ENCODE measurements at regions not wholly inside any gene's neighbourhood (a gene's known extent, or its start where the extent isn't known, plus 50 kb on each side); places are given as distances from the start of the nearest gene placed in this dataset.
"Not testable (repeated sequence)": the region's sequence is repeated elsewhere in the genome, so short reads cannot be mapped to it uniquely, and the experiment has no call there.

DNA sequence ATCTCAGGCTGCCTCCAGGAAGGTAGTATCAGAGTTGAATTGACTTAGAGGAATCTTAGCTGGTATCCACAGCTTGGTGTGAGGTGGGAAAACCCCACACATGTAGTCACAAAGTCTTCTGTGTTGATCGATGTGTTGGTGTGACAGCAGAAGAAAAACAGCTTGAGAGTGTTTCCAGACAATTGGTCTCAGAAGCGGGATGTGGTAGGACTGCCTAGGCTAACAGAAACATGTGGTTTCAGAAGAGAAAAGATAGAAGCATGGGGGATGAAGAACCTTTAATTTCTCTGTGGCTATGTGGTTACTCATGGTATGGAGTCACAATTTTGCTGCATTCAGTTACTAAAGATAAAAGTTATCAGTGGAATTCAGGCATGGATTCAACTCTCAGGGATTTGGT, 134.7 kb upstream of the SLITRK5 start:
- no peak overlapping the region for H3K4me3 ChIP-seq (ENCODE audit: low read depth, low read length)
- TF ChIP-seq, protein P1, sequence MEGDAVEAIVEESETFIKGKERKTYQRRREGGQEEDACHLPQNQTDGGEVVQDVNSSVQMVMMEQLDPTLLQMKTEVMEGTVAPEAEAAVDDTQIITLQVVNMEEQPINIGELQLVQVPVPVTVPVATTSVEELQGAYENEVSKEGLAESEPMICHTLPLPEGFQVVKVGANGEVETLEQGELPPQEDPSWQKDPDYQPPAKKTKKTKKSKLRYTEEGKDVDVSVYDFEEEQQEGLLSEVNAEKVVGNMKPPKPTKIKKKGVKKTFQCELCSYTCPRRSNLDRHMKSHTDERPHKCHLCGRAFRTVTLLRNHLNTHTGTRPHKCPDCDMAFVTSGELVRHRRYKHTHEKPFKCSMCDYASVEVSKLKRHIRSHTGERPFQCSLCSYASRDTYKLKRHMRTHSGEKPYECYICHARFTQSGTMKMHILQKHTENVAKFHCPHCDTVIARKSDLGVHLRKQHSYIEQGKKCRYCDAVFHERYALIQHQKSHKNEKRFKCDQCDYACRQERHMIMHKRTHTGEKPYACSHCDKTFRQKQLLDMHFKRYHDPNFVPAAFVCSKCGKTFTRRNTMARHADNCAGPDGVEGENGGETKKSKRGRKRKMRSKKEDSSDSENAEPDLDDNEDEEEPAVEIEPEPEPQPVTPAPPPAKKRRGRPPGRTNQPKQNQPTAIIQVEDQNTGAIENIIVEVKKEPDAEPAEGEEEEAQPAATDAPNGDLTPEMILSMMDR (IDR thresholded peaks at IDR 0.05; ENCODE audit: insufficient read depth, low read depth, low read length), result no peak
- DNase-seq (ENCODE audit: low read depth), result no peak

DNA sequence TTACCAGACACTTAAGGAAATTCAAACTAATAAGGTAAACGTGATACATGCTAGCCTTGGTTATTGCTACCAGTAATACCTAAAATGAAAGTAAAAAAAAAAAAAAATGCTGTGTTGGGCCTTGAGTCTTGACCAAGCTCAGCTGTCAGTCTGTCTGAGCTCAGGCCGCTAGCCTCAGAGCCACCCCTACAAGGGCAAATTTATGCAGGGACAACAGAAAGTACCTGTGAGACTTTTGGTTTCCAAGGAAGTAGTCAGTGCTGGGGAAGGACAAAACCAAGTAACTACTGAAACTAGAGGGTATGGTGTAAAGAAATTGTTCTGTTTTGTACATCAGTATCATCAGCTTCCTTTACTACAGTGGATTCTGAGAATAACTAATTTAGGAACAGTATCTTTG, 134.3 kb upstream of the SLITRK5 start:
- no peak overlapping the region for H3K4me3 ChIP-seq (ENCODE audit: low read depth, low read length)
- TF ChIP-seq, protein P1 (IDR thresholded peaks at IDR 0.05; ENCODE audit: insufficient read depth, low read depth, low read length), result no peak
- DNase-seq (ENCODE audit: low read depth), result no peak

DNA sequence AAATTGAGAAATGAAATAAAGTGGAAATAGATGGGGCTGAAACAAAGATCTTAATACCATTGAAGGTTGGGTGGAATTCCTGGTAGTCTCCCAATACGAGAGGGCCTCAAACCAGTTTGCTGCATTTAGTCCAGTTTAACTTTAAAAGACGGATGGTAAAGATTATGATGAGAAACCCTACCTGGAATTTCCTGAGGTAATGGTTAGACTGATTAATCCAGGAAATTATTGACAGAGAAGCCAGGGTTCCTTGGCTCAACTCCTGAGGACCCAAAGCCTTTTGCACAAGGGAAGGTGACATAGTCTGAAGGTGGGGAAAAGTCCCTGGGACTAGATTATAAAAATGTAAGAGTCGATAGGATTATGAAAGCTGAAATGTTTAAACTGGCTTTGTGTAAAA, 133.2 kb upstream of the SLITRK5 start:
- TF ChIP-seq, protein P1 (IDR thresholded peaks at IDR 0.05; ENCODE audit: insufficient read depth, low read depth, low read length), result no peak
- H3K4me3 ChIP-seq (ENCODE audit: low read depth, low read length), result no peak overlapping the region
- DNase-seq (ENCODE audit: low read depth), result no peak

DNA sequence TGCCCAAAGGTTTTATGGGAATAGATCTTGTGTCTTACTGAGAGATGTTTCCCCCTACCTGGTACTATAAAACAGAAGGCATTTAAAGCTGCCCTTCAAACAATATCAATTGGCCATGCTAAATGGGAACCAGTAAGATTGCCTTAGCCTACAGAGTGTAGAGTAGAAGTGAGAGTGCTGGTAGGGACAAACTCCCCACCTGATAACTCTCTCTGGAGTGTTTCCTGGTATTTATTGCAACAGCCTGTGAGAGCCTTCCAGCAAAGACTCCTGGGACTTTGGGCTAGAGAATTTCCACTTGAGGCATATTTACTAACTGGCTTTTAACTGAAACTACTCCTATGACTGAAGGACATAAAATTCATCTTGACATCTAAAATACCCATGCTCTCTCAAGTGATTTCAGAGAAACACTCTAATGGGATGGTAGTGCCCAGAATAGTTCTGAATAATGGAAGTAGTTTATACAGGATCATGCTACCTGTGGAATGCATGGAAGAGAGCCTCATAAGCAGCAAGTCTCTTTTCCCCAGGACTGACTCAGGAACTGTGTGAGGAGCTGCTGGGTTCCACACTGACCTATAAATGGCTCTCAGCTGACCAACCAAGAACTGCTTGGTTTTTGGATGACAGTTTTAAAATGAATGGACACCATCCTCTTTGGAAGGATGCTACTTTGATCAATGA, 132.7 kb upstream of the SLITRK5 start:
- TF ChIP-seq, protein P1 (IDR thresholded peaks at IDR 0.05; ENCODE audit: insufficient read depth, low read depth, low read length), result no peak
- DNase-seq (ENCODE audit: low read depth), result no peak
- no peak overlapping the region for H3K4me3 ChIP-seq (ENCODE audit: low read depth, low read length)

DNA sequence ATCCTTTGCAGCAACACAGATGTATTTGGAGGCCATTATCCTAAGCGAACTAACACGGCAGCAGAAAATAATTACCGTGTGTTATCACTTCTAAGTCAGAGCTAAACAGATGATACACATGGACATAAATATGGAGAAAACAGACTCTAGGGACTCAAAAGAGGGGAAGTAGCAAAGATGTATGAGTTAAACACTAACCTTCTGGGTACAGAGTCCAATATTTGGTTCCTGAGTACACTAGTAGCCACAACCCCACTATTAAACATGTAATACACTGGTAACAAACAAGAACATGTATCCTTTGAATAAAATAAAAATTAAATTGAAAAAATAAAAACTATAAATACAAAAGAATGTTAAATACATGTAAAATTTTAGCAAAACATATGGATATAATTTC, 118.0 kb upstream of the SLITRK5 start:
- no peak for DNase-seq (ENCODE audit: low read depth)
- TF ChIP-seq, protein P1 (IDR thresholded peaks at IDR 0.05; ENCODE audit: insufficient read depth, low read depth, low read length), result no peak
- no peak overlapping the region for H3K4me3 ChIP-seq (ENCODE audit: low read depth, low read length)

DNA sequence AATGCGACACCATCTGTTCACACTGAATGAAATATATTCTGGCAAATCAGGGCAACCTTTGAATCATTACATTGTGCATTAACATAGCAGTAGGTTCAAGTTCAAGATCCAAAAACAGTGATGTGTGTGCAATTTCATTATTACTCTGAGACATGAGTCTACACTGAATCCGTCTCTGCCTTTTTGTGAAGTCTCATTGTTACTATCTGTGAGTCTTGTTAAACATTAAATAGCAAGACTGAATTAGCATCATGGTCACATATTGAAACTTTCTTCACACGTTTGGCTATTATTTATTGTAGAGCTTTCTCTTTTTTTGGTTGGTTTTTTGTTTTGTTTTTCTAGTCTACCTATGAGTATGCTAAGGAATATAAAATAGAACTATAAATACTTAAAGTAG, 117.1 kb upstream of the SLITRK5 start:
- H3K4me3 ChIP-seq (ENCODE audit: low read depth, low read length), result no peak overlapping the region
- TF ChIP-seq, protein P1 (IDR thresholded peaks at IDR 0.05; ENCODE audit: insufficient read depth, low read depth, low read length), result no peak
- no peak for DNase-seq (ENCODE audit: low read depth)

DNA sequence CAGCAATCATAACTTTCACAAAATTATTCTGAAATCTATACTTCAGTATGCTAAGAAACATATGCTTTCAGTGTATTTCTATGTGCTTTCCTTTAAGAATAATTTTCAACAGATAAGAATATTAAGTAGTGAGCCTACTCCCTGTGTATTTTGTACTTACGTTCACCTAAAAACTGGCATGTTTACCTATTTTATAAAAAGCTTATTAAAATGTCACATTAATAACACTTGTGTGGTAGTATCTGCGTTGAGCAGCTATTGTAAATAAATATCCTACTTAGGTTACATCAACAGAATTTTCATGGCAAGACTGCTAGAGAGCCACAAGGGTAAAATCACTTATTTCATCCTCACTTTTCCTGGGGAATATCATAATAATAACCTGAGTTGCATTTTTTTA, 113.4 kb upstream of the SLITRK5 start:
- TF ChIP-seq, protein P1 (IDR thresholded peaks at IDR 0.05; ENCODE audit: insufficient read depth, low read depth, low read length), result no peak
- no peak overlapping the region for H3K4me3 ChIP-seq (ENCODE audit: low read depth, low read length)
- no peak for DNase-seq (ENCODE audit: low read depth)

DNA sequence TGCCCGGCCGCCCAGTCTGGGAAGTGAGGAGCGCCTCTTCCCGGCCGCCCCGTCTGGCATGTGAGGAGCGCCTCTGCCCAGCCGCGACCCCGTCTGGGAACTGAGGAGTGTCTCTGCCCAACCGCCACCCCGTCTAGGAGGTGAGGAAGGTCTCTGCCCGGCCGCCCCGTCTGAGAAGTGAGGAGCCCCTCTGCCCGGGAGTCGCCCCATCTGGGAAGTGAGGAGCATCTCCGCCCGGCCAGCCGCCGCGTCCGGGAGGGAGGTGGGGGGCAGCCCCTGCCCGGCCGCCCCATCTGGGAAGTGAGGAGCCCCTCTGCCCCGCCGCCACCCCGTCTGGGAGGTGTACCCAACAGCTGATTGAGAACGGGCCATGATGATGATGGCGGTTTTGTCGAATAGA, 109.6 kb upstream of the SLITRK5 start:
- H3K4me3 ChIP-seq (ENCODE audit: low read depth, low read length); DNase-seq (ENCODE audit: low read depth): not testable (repeated sequence)
